ENCODE measurements at regions not wholly inside any gene's neighbourhood (a gene's known extent, or its start where the extent isn't known, plus 50 kb on each side); places are given as distances from the start of the nearest gene placed in this dataset.

DNA sequence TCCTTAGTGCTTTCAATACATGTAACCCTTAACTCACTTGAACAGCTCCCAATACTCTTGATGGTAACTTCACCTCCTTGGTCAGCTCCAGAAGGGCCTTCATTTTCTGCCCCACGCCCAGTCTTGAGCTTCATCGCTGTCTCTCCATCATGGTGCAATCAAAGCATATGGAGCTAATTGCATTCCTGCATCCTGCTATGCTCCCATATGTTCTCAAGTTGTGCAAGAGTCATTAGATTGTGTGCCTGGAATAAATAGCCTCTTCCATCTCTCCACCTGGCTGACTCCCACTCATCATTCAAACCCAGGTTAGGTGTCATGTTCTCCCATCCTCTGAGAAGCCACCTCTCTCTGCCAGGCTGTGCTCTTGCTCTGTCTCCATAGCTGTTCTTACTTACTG is 364.5 kb upstream of the RGPD4 start:
- Histone ChIP-seq H3K27ac (ENCODE audit: low read depth, low read length) (no peak overlapping the region), H3K9me3 (ENCODE audit: insufficient read depth, low read depth, low read length) (no peaks in the 10 kb centered on the region), H3K14ac (ENCODE audit: low read length) (no peak overlapping the region), H3K27me3 (ENCODE audit: insufficient read depth, low read length) (no peaks in the 10 kb centered on the region), H4K8ac (ENCODE audit: low read depth, low read length) (no peak overlapping the region), H3K4me3 (ENCODE audit: low read depth, low read length) (no peak overlapping the region), H3K36me3 (ENCODE audit: control insufficient read depth in 1 of 2, insufficient read depth in 2 of 2, low read length in 2 of 2) (no peaks in the 10 kb centered on the region), H3K18ac (ENCODE audit: low read length) (no peak overlapping the region), H3K4me2 (ENCODE audit: low read length) (no peak overlapping the region), H3K9ac (ENCODE audit: low read length) (no peak overlapping the region), H2AK5ac (ENCODE audit: low read length) (no peak overlapping the region), H4K91ac (ENCODE audit: low read depth, low read length) (no peak overlapping the region), H2BK12ac (ENCODE audit: low read length) (no peak overlapping the region), H3K79me1 (ENCODE audit: low read length) (no peaks in the 10 kb centered on the region), H4K12ac (ENCODE audit: low read depth, low read length) (no peak overlapping the region), H3K79me2 (ENCODE audit: control insufficient read depth, insufficient read depth, low read length, poor library complexity) (no peaks in the 10 kb centered on the region), H2BK120ac (ENCODE audit: insufficient read depth, low read length, poor library complexity) (no peak overlapping the region), H3K4me1 (ENCODE audit: control insufficient read depth in 1 of 2, insufficient read depth in 2 of 2, low read length in 2 of 2) (no peaks in the 10 kb centered on the region), H2BK5ac (ENCODE audit: low read depth, low read length, poor library complexity) (no peak overlapping the region), H2AFZ (ENCODE audit: insufficient read depth, low read length, poor library complexity) (no peak overlapping the region), H3K23ac (ENCODE audit: low read length) (no peak overlapping the region), H3K4ac (ENCODE audit: low read depth, low read length) (no peak overlapping the region)
- no peak for DNase-seq
- no CpG with 5 or more reads among the region's 2 CpGs for WGBS (ENCODE audit: extremely low coverage, insufficient coverage, insufficient read length)

DNA sequence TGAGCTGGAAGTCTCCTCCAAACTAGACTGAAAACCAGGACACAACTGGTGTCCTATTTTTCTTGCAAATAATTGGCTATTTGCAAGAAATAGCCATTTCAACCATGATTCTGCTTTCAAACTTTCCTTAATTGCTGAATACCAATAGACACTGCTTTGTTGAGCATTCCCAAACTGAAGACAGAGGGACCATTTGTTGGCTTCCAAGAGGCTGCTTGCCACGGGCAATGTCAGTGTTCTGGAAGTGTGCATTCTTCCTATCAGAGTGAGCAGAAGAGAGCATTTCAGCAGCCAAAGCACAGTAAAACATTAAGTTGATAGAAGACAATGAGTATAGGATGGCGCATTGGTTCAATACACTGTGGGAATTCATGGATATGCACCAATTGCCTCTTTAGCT is 360.5 kb upstream of the RGPD4 start:
- Histone ChIP-seq H2BK120ac (ENCODE audit: insufficient read depth, low read length, poor library complexity) (no peak overlapping the region), H3K27ac (ENCODE audit: low read depth, low read length) (no peak overlapping the region), H3K4ac (ENCODE audit: low read depth, low read length) (no peak overlapping the region), H3K27me3 (ENCODE audit: insufficient read depth, low read length) (no peaks in the 10 kb centered on the region), H2AK5ac (ENCODE audit: low read length) (no peak overlapping the region), H3K4me1 (ENCODE audit: control insufficient read depth in 1 of 2, insufficient read depth in 2 of 2, low read length in 2 of 2) (no peaks in the 10 kb centered on the region), H4K8ac (ENCODE audit: low read depth, low read length) (no peak overlapping the region), H3K36me3 (ENCODE audit: control insufficient read depth in 1 of 2, insufficient read depth in 2 of 2, low read length in 2 of 2) (no peaks in the 10 kb centered on the region), H3K9ac (ENCODE audit: low read length) (no peak overlapping the region), H3K23ac (ENCODE audit: low read length) (no peak overlapping the region), H4K91ac (ENCODE audit: low read depth, low read length) (no peak overlapping the region), H3K79me1 (ENCODE audit: low read length) (no peaks in the 10 kb centered on the region), H3K9me3 (ENCODE audit: insufficient read depth, low read depth, low read length) (peaks cover 6% of the 10 kb centered on the region), H3K14ac (ENCODE audit: low read length) (no peak overlapping the region), H3K79me2 (ENCODE audit: control insufficient read depth, insufficient read depth, low read length, poor library complexity) (no peaks in the 10 kb centered on the region), H2BK5ac (ENCODE audit: low read depth, low read length, poor library complexity) (no peak overlapping the region), H3K4me2 (ENCODE audit: low read length) (no peak overlapping the region), H3K4me3 (ENCODE audit: low read depth, low read length) (no peak overlapping the region), H2BK12ac (ENCODE audit: low read length) (no peak overlapping the region), H4K12ac (ENCODE audit: low read depth, low read length) (no peak overlapping the region), H3K18ac (ENCODE audit: low read length) (no peak overlapping the region), H2AFZ (ENCODE audit: insufficient read depth, low read length, poor library complexity) (no peak overlapping the region)
- no peak for DNase-seq
- WGBS (ENCODE audit: extremely low coverage, insufficient coverage, insufficient read length) = no CpG with 5 or more reads among the region's 2 CpGs

DNA sequence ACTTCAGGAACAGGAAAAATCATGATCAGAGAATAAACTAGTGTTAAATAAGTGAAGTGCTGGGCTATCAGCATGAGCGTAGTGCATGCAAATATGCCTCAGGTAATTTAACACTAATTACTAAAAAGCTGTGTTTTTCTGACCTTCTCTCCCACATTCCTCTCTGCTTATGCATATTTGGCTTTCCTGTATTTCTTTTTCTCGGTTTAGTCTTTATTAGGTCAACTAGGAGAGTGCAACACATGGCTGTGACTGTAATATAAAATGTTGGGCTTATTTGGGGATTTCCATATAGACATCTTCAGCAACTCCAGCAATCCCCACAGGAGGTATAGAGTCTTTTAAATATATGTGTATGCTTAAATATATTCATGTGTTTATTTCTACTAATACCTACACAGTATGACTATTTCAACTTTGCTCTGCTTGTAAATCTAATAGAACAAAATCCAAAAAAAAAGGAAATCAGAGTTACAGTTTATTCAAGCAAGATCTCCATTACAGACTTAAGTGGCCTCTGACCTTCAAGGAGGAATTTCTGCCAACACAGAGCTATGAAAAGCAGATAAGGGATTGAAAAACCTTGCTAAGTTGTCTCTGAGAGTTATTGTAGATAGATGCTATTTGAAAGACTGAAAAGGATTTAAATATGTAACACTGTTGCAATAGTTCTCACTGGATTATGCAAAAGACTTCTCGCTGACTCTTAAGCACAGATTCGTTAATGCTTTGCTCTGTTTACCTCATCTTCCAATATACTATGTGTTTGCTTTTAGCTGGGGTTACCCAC is 359.5 kb upstream of the RGPD4 start:
- Histone ChIP-seq H3K4me1 (ENCODE audit: control insufficient read depth in 1 of 2, insufficient read depth in 2 of 2, low read length in 2 of 2) (no peaks in the 10 kb centered on the region), H3K23ac (ENCODE audit: low read length) (no peak overlapping the region), H3K18ac (ENCODE audit: low read length) (no peak overlapping the region), H3K36me3 (ENCODE audit: control insufficient read depth in 1 of 2, insufficient read depth in 2 of 2, low read length in 2 of 2) (no peaks in the 10 kb centered on the region), H3K27me3 (ENCODE audit: insufficient read depth, low read length) (no peaks in the 10 kb centered on the region), H4K12ac (ENCODE audit: low read depth, low read length) (no peak overlapping the region), H2AFZ (ENCODE audit: insufficient read depth, low read length, poor library complexity) (no peak overlapping the region), H3K9me3 (ENCODE audit: insufficient read depth, low read depth, low read length) (peaks cover 6% of the 10 kb centered on the region), H4K8ac (ENCODE audit: low read depth, low read length) (no peak overlapping the region), H3K79me1 (ENCODE audit: low read length) (no peaks in the 10 kb centered on the region), H3K4me2 (ENCODE audit: low read length) (no peak overlapping the region), H3K4ac (ENCODE audit: low read depth, low read length) (no peak overlapping the region), H3K79me2 (ENCODE audit: control insufficient read depth, insufficient read depth, low read length, poor library complexity) (no peaks in the 10 kb centered on the region), H2BK5ac (ENCODE audit: low read depth, low read length, poor library complexity) (no peak overlapping the region), H2BK120ac (ENCODE audit: insufficient read depth, low read length, poor library complexity) (no peak overlapping the region), H3K4me3 (ENCODE audit: low read depth, low read length) (no peak overlapping the region), H4K91ac (ENCODE audit: low read depth, low read length) (no peak overlapping the region), H2BK12ac (ENCODE audit: low read length) (no peak overlapping the region), H3K9ac (ENCODE audit: low read length) (no peak overlapping the region), H3K27ac (ENCODE audit: low read depth, low read length) (no peak overlapping the region), H2AK5ac (ENCODE audit: low read length) (no peak overlapping the region), H3K14ac (ENCODE audit: low read length) (no peak overlapping the region)
- no CpG with 5 or more reads among the region's 4 CpGs for WGBS (ENCODE audit: extremely low coverage, insufficient coverage, insufficient read length)
- DNase-seq = no peak

DNA sequence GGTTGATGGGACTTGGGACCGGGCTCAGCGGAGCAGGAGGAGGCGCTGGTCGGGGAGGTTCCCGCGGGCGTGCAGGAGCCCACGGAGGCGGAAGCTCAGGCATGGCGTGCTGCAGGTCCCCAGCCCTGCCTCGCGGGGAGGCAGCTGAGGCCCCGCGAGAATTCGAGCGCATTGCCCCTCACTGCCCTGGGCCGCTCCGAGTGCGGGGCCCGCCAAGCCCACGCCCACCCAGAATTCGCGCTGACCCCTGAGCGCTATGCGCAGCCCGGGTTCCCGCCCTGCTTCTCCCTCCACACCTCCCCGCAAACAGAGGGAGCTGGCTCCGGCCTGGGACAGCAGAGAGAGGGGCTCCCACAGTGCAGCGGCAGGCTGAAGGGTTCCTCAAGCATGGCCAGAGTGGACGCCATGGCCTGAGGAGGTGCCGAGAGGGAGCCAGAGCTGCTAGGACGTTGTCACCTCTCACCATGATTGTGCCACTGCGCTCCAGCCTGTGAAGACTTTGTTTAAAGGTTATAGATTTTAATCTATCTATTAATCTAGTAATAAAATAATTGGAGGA is 357.2 kb upstream of the RGPD4 start:
- no peaks in the 10 kb centered on the region for H3K27me3 ChIP-seq (ENCODE audit: insufficient read depth, low read length)
- no peaks in the 10 kb centered on the region for H3K79me2 ChIP-seq (ENCODE audit: control insufficient read depth, insufficient read depth, low read length, poor library complexity)
- H4K8ac ChIP-seq (ENCODE audit: low read depth, low read length) = no peak overlapping the region
- H3K4me2 ChIP-seq (ENCODE audit: low read length) = no peak overlapping the region
- no peak overlapping the region for H2BK12ac ChIP-seq (ENCODE audit: low read length)
- H2BK120ac ChIP-seq (ENCODE audit: insufficient read depth, low read length, poor library complexity) = no peak overlapping the region
- H3K4ac ChIP-seq (ENCODE audit: low read depth, low read length) = no peak overlapping the region
- no CpG with 5 or more reads among the region's 34 CpGs for WGBS (ENCODE audit: extremely low coverage, insufficient coverage, insufficient read length)
- no peak for DNase-seq
- no peaks in the 10 kb centered on the region for H3K4me1 ChIP-seq (ENCODE audit: control insufficient read depth in 1 of 2, insufficient read depth in 2 of 2, low read length in 2 of 2)
- H3K4me3 ChIP-seq (ENCODE audit: low read depth, low read length) = no peak overlapping the region
- no peak overlapping the region for H3K27ac ChIP-seq (ENCODE audit: low read depth, low read length)
- no peak overlapping the region for H3K18ac ChIP-seq (ENCODE audit: low read length)
- H4K12ac ChIP-seq (ENCODE audit: low read depth, low read length) = no peak overlapping the region
- H2BK5ac ChIP-seq (ENCODE audit: low read depth, low read length, poor library complexity) = no peak overlapping the region
- no peaks in the 10 kb centered on the region for H3K36me3 ChIP-seq (ENCODE audit: control insufficient read depth in 1 of 2, insufficient read depth in 2 of 2, low read length in 2 of 2)
- no peak overlapping the region for H2AK5ac ChIP-seq (ENCODE audit: low read length)
- H4K91ac ChIP-seq (ENCODE audit: low read depth, low read length) = no peak overlapping the region
- H3K79me1 ChIP-seq (ENCODE audit: low read length) = no peaks in the 10 kb centered on the region
- no peak overlapping the region for H3K9ac ChIP-seq (ENCODE audit: low read length)
- H3K23ac ChIP-seq (ENCODE audit: low read length) = no peak overlapping the region
- H3K14ac ChIP-seq (ENCODE audit: low read length) = no peak overlapping the region
- no peak overlapping the region for H2AFZ ChIP-seq (ENCODE audit: insufficient read depth, low read length, poor library complexity)
- H3K9me3 ChIP-seq (ENCODE audit: insufficient read depth, low read depth, low read length) = peaks cover 6% of the 10 kb centered on the region

Measured in trophoblast cell (in vitro differentiated cells and primary cell).